WTC11 (cell line): ENCODE measurements at regions not wholly inside any gene's neighbourhood (a gene's known extent, or its start where the extent isn't known, plus 50 kb on each side); places are given as distances from the start of the nearest gene placed in this dataset.

ENCODE experiments used
- ATF3 ChIP-seq: sonication (generic); formaldehyde crosslinking; conservative IDR thresholded peaks from 2 replicates; pipeline ENCODE4 v1.8.1; 2022; ENCODE audit warnings: mild to moderate bottlenecking, missing genetic modification reagents
- CREB1 ChIP-seq: sonication (generic); formaldehyde crosslinking; IDR thresholded peaks from 2 replicates; pipeline ENCODE4 v1.8.0; 2023; ENCODE audit warnings: mild to moderate bottlenecking, missing genetic modification reagents
- ELF4 ChIP-seq: sonication (generic); formaldehyde crosslinking; IDR thresholded peaks from 2 replicates; pipeline ENCODE4 v1.8.1; 2022; ENCODE audit warnings: low read depth, mild to moderate bottlenecking, moderate library complexity, missing genetic modification reagents
- PREB ChIP-seq: sonication (generic); formaldehyde crosslinking; IDR thresholded peaks from 2 replicates; pipeline ENCODE4 v1.8.1; 2022; ENCODE audit warnings: mild to moderate bottlenecking, missing genetic modification reagents, moderate library complexity, borderline replicate concordance
- ZBTB21 ChIP-seq: sonication (generic); formaldehyde crosslinking; IDR thresholded peaks from 2 replicates; pipeline ENCODE4 v1.8.1; 2023; ENCODE audit warnings: mild to moderate bottlenecking, missing genetic modification reagents, borderline replicate concordance
- TF ChIP-seq, protein P1 (sequence below): sonication (generic); formaldehyde crosslinking; conservative IDR thresholded peaks from 2 replicates; pipeline ENCODE4 v1.8.1; 2023; ENCODE audit warnings: mild to moderate bottlenecking, low read depth, missing genetic modification reagents, moderate library complexity
- TF ChIP-seq, protein P2 (sequence below): sonication (generic); formaldehyde crosslinking; IDR thresholded peaks from 2 replicates; pipeline ENCODE4 v1.8.1; 2022; ENCODE audit warnings: low read depth, missing genetic modification reagents, borderline replicate concordance
- TF ChIP-seq, protein P3 (sequence below): fragments of 200-600 bp; IDR thresholded peaks from 2 replicates; pipeline ENCODE4 v1.8.0; 2022; ENCODE audit warnings: antibody characterized with exemption

DNA sequence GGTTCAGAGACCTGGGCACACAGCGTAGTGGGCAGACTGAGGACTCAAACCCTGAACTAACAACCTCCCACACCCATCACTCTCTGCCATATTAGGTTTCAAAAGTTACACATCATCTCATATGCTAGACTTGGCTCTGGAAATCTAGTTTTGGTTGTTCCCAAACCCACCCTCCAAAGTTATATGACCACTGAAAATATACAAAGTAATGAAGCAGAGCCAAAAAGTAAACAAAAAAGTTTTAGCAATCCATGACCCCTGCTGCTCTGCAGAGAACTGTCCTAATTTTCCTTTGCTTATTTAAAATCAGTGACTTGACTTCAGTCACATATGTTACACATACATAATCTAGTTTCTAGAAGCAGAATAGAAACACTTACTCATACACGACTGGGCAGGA lies 155.6 kb upstream of the TAS2R1 start:
- TF ChIP-seq, protein P1, sequence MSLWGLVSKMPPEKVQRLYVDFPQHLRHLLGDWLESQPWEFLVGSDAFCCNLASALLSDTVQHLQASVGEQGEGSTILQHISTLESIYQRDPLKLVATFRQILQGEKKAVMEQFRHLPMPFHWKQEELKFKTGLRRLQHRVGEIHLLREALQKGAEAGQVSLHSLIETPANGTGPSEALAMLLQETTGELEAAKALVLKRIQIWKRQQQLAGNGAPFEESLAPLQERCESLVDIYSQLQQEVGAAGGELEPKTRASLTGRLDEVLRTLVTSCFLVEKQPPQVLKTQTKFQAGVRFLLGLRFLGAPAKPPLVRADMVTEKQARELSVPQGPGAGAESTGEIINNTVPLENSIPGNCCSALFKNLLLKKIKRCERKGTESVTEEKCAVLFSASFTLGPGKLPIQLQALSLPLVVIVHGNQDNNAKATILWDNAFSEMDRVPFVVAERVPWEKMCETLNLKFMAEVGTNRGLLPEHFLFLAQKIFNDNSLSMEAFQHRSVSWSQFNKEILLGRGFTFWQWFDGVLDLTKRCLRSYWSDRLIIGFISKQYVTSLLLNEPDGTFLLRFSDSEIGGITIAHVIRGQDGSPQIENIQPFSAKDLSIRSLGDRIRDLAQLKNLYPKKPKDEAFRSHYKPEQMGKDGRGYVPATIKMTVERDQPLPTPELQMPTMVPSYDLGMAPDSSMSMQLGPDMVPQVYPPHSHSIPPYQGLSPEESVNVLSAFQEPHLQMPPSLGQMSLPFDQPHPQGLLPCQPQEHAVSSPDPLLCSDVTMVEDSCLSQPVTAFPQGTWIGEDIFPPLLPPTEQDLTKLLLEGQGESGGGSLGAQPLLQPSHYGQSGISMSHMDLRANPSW (CRISPR knock-in tag), result no peak
- TF ChIP-seq, protein P2, sequence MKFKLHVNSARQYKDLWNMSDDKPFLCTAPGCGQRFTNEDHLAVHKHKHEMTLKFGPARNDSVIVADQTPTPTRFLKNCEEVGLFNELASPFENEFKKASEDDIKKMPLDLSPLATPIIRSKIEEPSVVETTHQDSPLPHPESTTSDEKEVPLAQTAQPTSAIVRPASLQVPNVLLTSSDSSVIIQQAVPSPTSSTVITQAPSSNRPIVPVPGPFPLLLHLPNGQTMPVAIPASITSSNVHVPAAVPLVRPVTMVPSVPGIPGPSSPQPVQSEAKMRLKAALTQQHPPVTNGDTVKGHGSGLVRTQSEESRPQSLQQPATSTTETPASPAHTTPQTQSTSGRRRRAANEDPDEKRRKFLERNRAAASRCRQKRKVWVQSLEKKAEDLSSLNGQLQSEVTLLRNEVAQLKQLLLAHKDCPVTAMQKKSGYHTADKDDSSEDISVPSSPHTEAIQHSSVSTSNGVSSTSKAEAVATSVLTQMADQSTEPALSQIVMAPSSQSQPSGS (CRISPR knock-in tag), result no peak
- TF ChIP-seq, protein P3, sequence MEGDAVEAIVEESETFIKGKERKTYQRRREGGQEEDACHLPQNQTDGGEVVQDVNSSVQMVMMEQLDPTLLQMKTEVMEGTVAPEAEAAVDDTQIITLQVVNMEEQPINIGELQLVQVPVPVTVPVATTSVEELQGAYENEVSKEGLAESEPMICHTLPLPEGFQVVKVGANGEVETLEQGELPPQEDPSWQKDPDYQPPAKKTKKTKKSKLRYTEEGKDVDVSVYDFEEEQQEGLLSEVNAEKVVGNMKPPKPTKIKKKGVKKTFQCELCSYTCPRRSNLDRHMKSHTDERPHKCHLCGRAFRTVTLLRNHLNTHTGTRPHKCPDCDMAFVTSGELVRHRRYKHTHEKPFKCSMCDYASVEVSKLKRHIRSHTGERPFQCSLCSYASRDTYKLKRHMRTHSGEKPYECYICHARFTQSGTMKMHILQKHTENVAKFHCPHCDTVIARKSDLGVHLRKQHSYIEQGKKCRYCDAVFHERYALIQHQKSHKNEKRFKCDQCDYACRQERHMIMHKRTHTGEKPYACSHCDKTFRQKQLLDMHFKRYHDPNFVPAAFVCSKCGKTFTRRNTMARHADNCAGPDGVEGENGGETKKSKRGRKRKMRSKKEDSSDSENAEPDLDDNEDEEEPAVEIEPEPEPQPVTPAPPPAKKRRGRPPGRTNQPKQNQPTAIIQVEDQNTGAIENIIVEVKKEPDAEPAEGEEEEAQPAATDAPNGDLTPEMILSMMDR, result no peak
- TF ChIP-seq ELF4 (CRISPR knock-in tag), result no peak
- no peak for TF ChIP-seq ATF3
- TF ChIP-seq ZBTB21 (CRISPR knock-in tag), result no peak
- TF ChIP-seq CREB1 (CRISPR knock-in tag), result no peak
- TF ChIP-seq PREB (CRISPR knock-in tag), result no peak
